ENCODE measurements at regions not wholly inside any gene's neighbourhood (a gene's known extent, or its start where the extent isn't known, plus 50 kb on each side); places are given as distances from the start of the nearest gene placed in this dataset.

DNA sequence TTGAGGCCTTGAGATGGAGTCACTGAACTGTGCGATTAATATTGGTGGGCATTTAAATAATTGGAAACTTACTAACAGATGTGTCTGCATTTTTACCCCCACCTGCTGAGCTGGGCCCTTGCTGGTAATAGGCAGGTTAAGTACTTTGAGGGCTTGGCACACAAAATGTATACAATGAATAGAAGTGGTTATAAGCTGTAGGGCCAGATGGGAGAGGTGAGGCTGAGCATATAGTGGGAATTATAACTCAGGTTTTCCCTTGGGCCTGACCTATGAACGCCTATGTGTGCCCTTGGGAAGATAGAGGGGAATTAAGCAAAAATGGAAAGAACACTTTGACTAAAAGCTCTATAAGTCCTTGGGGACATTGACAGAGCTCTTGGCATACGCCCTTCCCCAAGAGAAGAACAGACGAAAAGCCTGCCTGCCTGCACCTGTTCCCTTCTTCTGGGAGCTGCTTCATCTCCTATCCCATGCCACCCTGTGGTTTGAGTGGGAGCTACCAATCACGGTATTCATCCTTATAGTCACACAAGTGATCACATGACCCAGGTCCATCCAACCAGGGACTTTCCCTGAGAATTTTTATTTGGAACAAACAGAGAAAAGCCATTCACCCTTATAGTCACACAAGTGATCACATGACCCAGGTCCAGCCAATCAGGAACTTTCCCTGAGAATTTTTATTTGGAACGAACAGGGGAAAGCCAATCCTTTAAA lies 260.7 kb upstream of the CSF3R start:
- no peak overlapping the region for H3K27ac ChIP-seq (ENCODE audit: low read depth in 1 of 2, low read length in 2 of 2)
- no peaks in the 10 kb centered on the region for H3K36me3 ChIP-seq (ENCODE audit: control insufficient read depth in 4 of 4, insufficient read depth in 3 of 4, low read depth in 1 of 4, low read length in 3 of 4)
- DNase-seq (ENCODE audit: low spot score), result no peak
- TF ChIP-seq NR2F2 (IDR thresholded peaks at IDR 0.05) (no peak), JUND (IDR thresholded peaks at IDR 0.05) (no peak), ZBTB33 (IDR thresholded peaks at IDR 0.05) (no peak), HNF4A (conservative IDR thresholded peaks at IDR 0.05) (no peak), EGR1 (IDR thresholded peaks at IDR 0.05; ENCODE audit: low read depth in 2 of 2) (no peak), HNF4G (IDR thresholded peaks at IDR 0.05) (no peak), FOXA1 (IDR thresholded peaks at IDR 0.05) (no peak), FOXA2 (IDR thresholded peaks at IDR 0.05) (no peak), TAF1 (conservative IDR thresholded peaks at IDR 0.05) (no peak), MAX (IDR thresholded peaks at IDR 0.05) (no peak), ATF3 (IDR thresholded peaks at IDR 0.05) (no peak)
- 81% methylated on average over 6 of the region's 6 CpGs for WGBS
- no peaks in the 10 kb centered on the region for H3K4me1 ChIP-seq (ENCODE audit: control insufficient read depth in 4 of 4, insufficient read depth in 4 of 4, low read length in 3 of 4)
- no peak overlapping the region for H3K9ac ChIP-seq (ENCODE audit: low read depth in 1 of 2, low read length in 2 of 2)
- H3K4me3 ChIP-seq (ENCODE audit: low read depth in 1 of 3, low read length in 3 of 3), result no peak overlapping the region
- peaks cover 0 to 9% (median 0%) of the 10 kb centered on the region in 4 donors for H3K27me3 ChIP-seq (ENCODE audit: control insufficient read depth in 4 of 4, insufficient read depth in 4 of 4, low read length in 3 of 4)
- peaks cover 0 to 3% (median under 1%) of the 10 kb centered on the region in 4 donors for H3K9me3 ChIP-seq (ENCODE audit: control insufficient read depth in 4 of 4, low read length in 3 of 4)

GRCh38 chr1:36741066-36741465 lies 258.4 kb upstream of the CSF3R start:
- Histone ChIP-seq H3K9me3 (ENCODE audit: control insufficient read depth in 4 of 4, low read length in 3 of 4) (peaks cover 0 to 3% (median under 1%) of the 10 kb centered on the region in 4 donors), H3K4me3 (ENCODE audit: low read depth in 1 of 3, low read length in 3 of 3) (no peak overlapping the region), H3K9ac (ENCODE audit: low read depth in 1 of 2, low read length in 2 of 2) (no peak overlapping the region), H3K27ac (ENCODE audit: low read depth in 1 of 2, low read length in 2 of 2) (no peak overlapping the region), H3K4me1 (ENCODE audit: control insufficient read depth in 4 of 4, insufficient read depth in 4 of 4, low read length in 3 of 4) (no peaks in the 10 kb centered on the region), H3K27me3 (ENCODE audit: control insufficient read depth in 4 of 4, insufficient read depth in 4 of 4, low read length in 3 of 4) (peaks cover 0 to 14% (median 0%) of the 10 kb centered on the region in 4 donors), H3K36me3 (ENCODE audit: control insufficient read depth in 4 of 4, insufficient read depth in 3 of 4, low read depth in 1 of 4, low read length in 3 of 4) (no peaks in the 10 kb centered on the region)
- TF ChIP-seq YY1 (IDR thresholded peaks at IDR 0.05) (no peak), ZBTB33 (IDR thresholded peaks at IDR 0.05) (no peak), EGR1 (IDR thresholded peaks at IDR 0.05; ENCODE audit: low read depth in 2 of 2) (no peak), JUND (IDR thresholded peaks at IDR 0.05) (no peak), GABPA (IDR thresholded peaks at IDR 0.05 in 1 of 2, conservative IDR thresholded peaks at IDR 0.05 in 1 of 2) (no peak), REST (IDR thresholded peaks at IDR 0.05) (no peak), ATF3 (IDR thresholded peaks at IDR 0.05) (no peak), TAF1 (conservative IDR thresholded peaks at IDR 0.05) (no peak), SP1 (IDR thresholded peaks at IDR 0.05) (no peak)
- TF ChIP-seq, protein P1, sequence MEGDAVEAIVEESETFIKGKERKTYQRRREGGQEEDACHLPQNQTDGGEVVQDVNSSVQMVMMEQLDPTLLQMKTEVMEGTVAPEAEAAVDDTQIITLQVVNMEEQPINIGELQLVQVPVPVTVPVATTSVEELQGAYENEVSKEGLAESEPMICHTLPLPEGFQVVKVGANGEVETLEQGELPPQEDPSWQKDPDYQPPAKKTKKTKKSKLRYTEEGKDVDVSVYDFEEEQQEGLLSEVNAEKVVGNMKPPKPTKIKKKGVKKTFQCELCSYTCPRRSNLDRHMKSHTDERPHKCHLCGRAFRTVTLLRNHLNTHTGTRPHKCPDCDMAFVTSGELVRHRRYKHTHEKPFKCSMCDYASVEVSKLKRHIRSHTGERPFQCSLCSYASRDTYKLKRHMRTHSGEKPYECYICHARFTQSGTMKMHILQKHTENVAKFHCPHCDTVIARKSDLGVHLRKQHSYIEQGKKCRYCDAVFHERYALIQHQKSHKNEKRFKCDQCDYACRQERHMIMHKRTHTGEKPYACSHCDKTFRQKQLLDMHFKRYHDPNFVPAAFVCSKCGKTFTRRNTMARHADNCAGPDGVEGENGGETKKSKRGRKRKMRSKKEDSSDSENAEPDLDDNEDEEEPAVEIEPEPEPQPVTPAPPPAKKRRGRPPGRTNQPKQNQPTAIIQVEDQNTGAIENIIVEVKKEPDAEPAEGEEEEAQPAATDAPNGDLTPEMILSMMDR (IDR thresholded peaks at IDR 0.05; ENCODE audit: low read depth, low read length, missing input control), result no peak
- no peak for DNase-seq (ENCODE audit: low spot score)
- 81% methylated on average over 1 of the region's 1 CpG for WGBS

Data from liver (tissue), 8 donors.